Hepatocyte (in vitro differentiated cells): ENCODE measurements at regions not wholly inside any gene's neighbourhood (a gene's known extent, or its start where the extent isn't known, plus 50 kb on each side); places are given as distances from the start of the nearest gene placed in this dataset.

Experiments
- DNase-seq: peaks from one replicate; pipeline ENCODE4 v3.0.0-alpha.2; 2016; ENCODE audit warnings: low spot score
- H2AFZ ChIP-seq: fragments of 200-600 bp; sonication (generic); 2 replicates; pipeline ENCODE4 v1.6.0; 2016; ENCODE audit warnings: antibody characterized with exemption, mild to moderate bottlenecking
- H3K27ac ChIP-seq: fragments of 200-600 bp; sonication (generic); 2 replicates; pipeline ENCODE4 v1.5.1; 2016; ENCODE audit warnings: mild to moderate bottlenecking
- H3K27me3 ChIP-seq: fragments of 200-600 bp; sonication (generic); 2 replicates; pipeline ENCODE4 v1.6.1; 2016
- H3K36me3 ChIP-seq: fragments of 200-600 bp; sonication (generic); replicated peaks from 2 replicates; pipeline ENCODE4 v1.5.1; 2016; ENCODE audit warnings: low read depth; ENCODE audit not compliant: insufficient read depth
- H3K4me1 ChIP-seq: fragments of 200-600 bp; sonication (generic); 2 replicates; pipeline ENCODE4 v1.5.1; 2016; ENCODE audit warnings: mild to moderate bottlenecking, moderate library complexity; ENCODE audit not compliant: insufficient read depth
- H3K4me2 ChIP-seq: fragments of 200-600 bp; sonication (generic); 2 replicates; pipeline ENCODE4 v1.6.0; 2016
- H3K4me3 ChIP-seq: fragments of 200-600 bp; sonication (generic); 2 replicates; pipeline ENCODE4 v1.5.1; 2016; ENCODE audit warnings: mild to moderate bottlenecking
- H3K79me2 ChIP-seq: fragments of 200-600 bp; sonication (generic); 2 replicates; pipeline ENCODE4 v1.6.0; 2017; ENCODE audit warnings: mild to moderate bottlenecking
- H3K9me2 ChIP-seq: fragments of 200-600 bp; sonication (generic); replicated peaks from 2 replicates; pipeline ENCODE4 v1.6.0; 2017; ENCODE audit warnings: mild to moderate bottlenecking; ENCODE audit not compliant: insufficient read depth
- H3K9me3 ChIP-seq: fragments of 200-600 bp; sonication (generic); 2 replicates; pipeline ENCODE4 v1.5.1; 2016; ENCODE audit warnings: low read depth, mild to moderate bottlenecking
- H4K20me1 ChIP-seq: fragments of 200-600 bp; sonication (generic); 2 replicates; pipeline ENCODE4 v1.6.0; 2016; ENCODE audit warnings: mild to moderate bottlenecking; ENCODE audit not compliant: insufficient read depth, poor library complexity, severe bottlenecking
- CTCF ChIP-seq: fragments of 200-600 bp; sonication (generic); IDR thresholded peaks from 2 replicates; pipeline ENCODE4 v1.5.1; 2016; ENCODE audit warnings: antibody characterized with exemption, mild to moderate bottlenecking; ENCODE audit not compliant: poor library complexity
- EZH2 ChIP-seq: fragments of 200-600 bp; sonication (generic); IDR thresholded peaks from 2 replicates; pipeline ENCODE4 v1.6.1; 2016; ENCODE audit warnings: antibody characterized with exemption, mild to moderate bottlenecking, borderline replicate concordance
- EZH2phosphoT487 ChIP-seq: fragments of 200-600 bp; sonication (generic); IDR thresholded peaks from one replicate; pipeline ENCODE4 v1.6.1; 2018; ENCODE audit warnings: antibody characterized with exemption, mild to moderate bottlenecking, low read depth, moderate library complexity; ENCODE audit not compliant: unreplicated experiment, severe bottlenecking
- WGBS: methylation state at CpG from one replicate; pipeline ENCODE4 v1.1.6; 2016; ENCODE audit warnings: low lambda C conversion rate; ENCODE audit errors: missing lambda C conversion rate; 5-methylcytosine and 5-hydroxymethylcytosine counted together

- DNase-seq, result no peak
- H3K9me3 ChIP-seq, result no peaks in the 10 kb centered on the region
- no peak for TF ChIP-seq EZH2phosphoT487
- no peak for TF ChIP-seq EZH2
- no peak for TF ChIP-seq CTCF
- H3K27ac ChIP-seq, result no peak overlapping the region
- no peaks in the 10 kb centered on the region for H3K36me3 ChIP-seq
- H3K79me2 ChIP-seq, result no peaks in the 10 kb centered on the region
- WGBS, result 74% methylated on average over 2 of the region's 2 CpGs
- no peak overlapping the region for H2AFZ ChIP-seq
- no peaks in the 10 kb centered on the region for H3K4me1 ChIP-seq
- no peak overlapping the region for H3K4me3 ChIP-seq
- no peak overlapping the region for H3K4me2 ChIP-seq
- no peaks in the 10 kb centered on the region for H3K9me2 ChIP-seq
- H4K20me1 ChIP-seq, result no peaks in the 10 kb centered on the region
- no peaks in the 10 kb centered on the region for H3K27me3 ChIP-seq
Measured at GRCh38 chr5:136661026-136661425, 295.7 kb upstream of the TRPC7 start.

GRCh38 chr5:136656811-136657210 is 291.5 kb upstream of the TRPC7 start:
- TF ChIP-seq EZH2phosphoT487 (no peak), EZH2 (no peak), CTCF (no peak)
- no peaks in the 10 kb centered on the region for H3K27me3 ChIP-seq
- H3K4me3 ChIP-seq, result no peak overlapping the region
- no peaks in the 10 kb centered on the region for H3K4me1 ChIP-seq
- H4K20me1 ChIP-seq, result no peaks in the 10 kb centered on the region
- no peak overlapping the region for H3K27ac ChIP-seq
- no peaks in the 10 kb centered on the region for H3K36me3 ChIP-seq
- no peak for DNase-seq
- H3K9me3 ChIP-seq, result no peaks in the 10 kb centered on the region
- 61% methylated on average over 4 of the region's 4 CpGs for WGBS
- no peak overlapping the region for H3K4me2 ChIP-seq
- no peaks in the 10 kb centered on the region for H3K79me2 ChIP-seq
- H3K9me2 ChIP-seq, result no peaks in the 10 kb centered on the region
- no peak overlapping the region for H2AFZ ChIP-seq

GRCh38 chr5:136655468-136655867 is 290.1 kb upstream of the TRPC7 start:
- H4K20me1 ChIP-seq, result no peaks in the 10 kb centered on the region
- no peak overlapping the region for H3K27ac ChIP-seq
- no peaks in the 10 kb centered on the region for H3K27me3 ChIP-seq
- H2AFZ ChIP-seq, result no peak overlapping the region
- no peak overlapping the region for H3K4me3 ChIP-seq
- no peaks in the 10 kb centered on the region for H3K36me3 ChIP-seq
- H3K9me2 ChIP-seq, result no peaks in the 10 kb centered on the region
- no peak overlapping the region for H3K4me2 ChIP-seq
- no peaks in the 10 kb centered on the region for H3K4me1 ChIP-seq
- 17% methylated on average over 2 of the region's 2 CpGs for WGBS
- no peaks in the 10 kb centered on the region for H3K9me3 ChIP-seq
- no peaks in the 10 kb centered on the region for H3K79me2 ChIP-seq
- DNase-seq, result no peak
- no peak for TF ChIP-seq CTCF
- TF ChIP-seq EZH2, result no peak
- no peak for TF ChIP-seq EZH2phosphoT487

GRCh38 chr5:136646915-136647314 is 281.6 kb upstream of the TRPC7 start:
- DNase-seq, result no peak
- Histone ChIP-seq H4K20me1 (no peaks in the 10 kb centered on the region), H3K4me2 (no peak overlapping the region), H3K79me2 (no peaks in the 10 kb centered on the region), H3K4me1 (no peaks in the 10 kb centered on the region), H3K27me3 (no peaks in the 10 kb centered on the region), H3K4me3 (no peak overlapping the region), H3K36me3 (no peaks in the 10 kb centered on the region), H3K9me3 (no peaks in the 10 kb centered on the region), H3K9me2 (no peaks in the 10 kb centered on the region), H3K27ac (no peak overlapping the region), H2AFZ (no peak overlapping the region)
- TF ChIP-seq EZH2phosphoT487 (no peak), EZH2 (no peak)
- 70% methylated on average over 2 of the region's 2 CpGs for WGBS
